HEK293 (cell line): ENCODE measurements at regions not wholly inside any gene's neighbourhood (a gene's known extent, or its start where the extent isn't known, plus 50 kb on each side); places are given as distances from the start of the nearest gene placed in this dataset.

Experiments used
- CTCF ChIA-PET: fragments of 350-600 bp; formaldehyde crosslinking; extraction: SDS; loops from one replicate; lab custom pipeline; 2021; ENCODE audit warnings: antibody characterized with exemption; lab: Yijun Ruan, JAX
- POLR2A ChIA-PET: fragments of 300-600 bp; formaldehyde crosslinking; extraction: SDS; loops from one replicate; lab custom pipeline; 2020; ENCODE audit warnings: antibody characterized with exemption, inconsistent platforms; lab: Yijun Ruan, JAX
- H3K27ac ChIP-seq: fragments of 200-500 bp; sonication (Bioruptor generic); 2 replicates; pipeline ENCODE4 v1.5.1; 2014; ENCODE audit warnings: low read depth, low read length, control low read depth, inconsistent platforms; ENCODE audit errors: extremely low read depth
- H3K36me3 ChIP-seq, 2 experiments: fragments of 200-500 bp in 1 of 2; sonication (Bioruptor generic) in 1 of 2; 1 replicate in 1 of 2; 2 replicates in 1 of 2; pipeline ENCODE4 v1.5.1; 2014 to 2017; ENCODE audit warnings: inconsistent platforms in 2 of 2, low read length in 2 of 2; ENCODE audit not compliant: control insufficient read depth in 2 of 2, insufficient read depth in 1 of 2
- H3K4me1 ChIP-seq: fragments of 200-500 bp; sonication (Bioruptor generic); 2 replicates; pipeline ENCODE4 v1.5.1; 2014; ENCODE audit warnings: mild to moderate bottlenecking, low read length, inconsistent platforms; ENCODE audit not compliant: control insufficient read depth, insufficient read depth
- H3K4me3 ChIP-seq: 2 replicates; pipeline ENCODE4 v1.5.1; 2011; ENCODE audit warnings: low read depth, mild to moderate bottlenecking, control low read depth, low read length, moderate library complexity
- H3K9me3 ChIP-seq: fragments of 200-500 bp; sonication (Bioruptor generic); 2 replicates; pipeline ENCODE4 v1.5.1; 2014; ENCODE audit warnings: low read depth, low read length, inconsistent platforms; ENCODE audit not compliant: control insufficient read depth, insufficient read depth
- EGR2 ChIP-seq: fragments of 450-650 bp; formaldehyde crosslinking; IDR thresholded peaks from 2 replicates; pipeline ENCODE4 v1.5.1; 2016; ENCODE audit warnings: low read depth, missing biosample characterization, missing genetic modification characterization
- GLIS1 ChIP-seq: fragments of 450-650 bp; formaldehyde crosslinking; IDR thresholded peaks from 2 replicates; pipeline ENCODE4 v1.5.1; 2016; ENCODE audit warnings: missing biosample characterization, missing genetic modification characterization
- KLF16 ChIP-seq: fragments of 450-650 bp; formaldehyde crosslinking; IDR thresholded peaks from 2 replicates; pipeline ENCODE4 v1.5.1; 2017; ENCODE audit warnings: missing biosample characterization, missing genetic modification characterization
- KLF17 ChIP-seq: fragments of 450-650 bp; formaldehyde crosslinking; IDR thresholded peaks from 2 replicates; pipeline ENCODE4 v1.5.1; 2016; ENCODE audit warnings: missing biosample characterization, missing genetic modification characterization
- PRDM10 ChIP-seq: fragments of 450-650 bp; formaldehyde crosslinking; IDR thresholded peaks from 2 replicates; pipeline ENCODE4 v1.5.1; 2016; ENCODE audit warnings: missing biosample characterization, missing genetic modification characterization
- SP7 ChIP-seq: fragments of 450-650 bp; formaldehyde crosslinking; IDR thresholded peaks from 2 replicates; pipeline ENCODE4 v1.5.1; 2016; ENCODE audit warnings: missing biosample characterization, missing genetic modification characterization
- WT1 ChIP-seq: fragments of 450-650 bp; formaldehyde crosslinking; IDR thresholded peaks from 2 replicates; pipeline ENCODE4 v1.5.1; 2016; ENCODE audit warnings: missing biosample characterization, missing genetic modification characterization
- ZBTB11 ChIP-seq: fragments of 450-650 bp; formaldehyde crosslinking; conservative IDR thresholded peaks from 2 replicates; pipeline ENCODE4 v1.5.1; 2016; ENCODE audit warnings: low read depth, missing biosample characterization, missing genetic modification characterization
- ZNF16 ChIP-seq: fragments of 450-650 bp; formaldehyde crosslinking; IDR thresholded peaks from 2 replicates; pipeline ENCODE4 v1.5.1; 2016; ENCODE audit warnings: low read depth, missing biosample characterization, missing genetic modification characterization
- ZNF223 ChIP-seq: fragments of 450-650 bp; formaldehyde crosslinking; IDR thresholded peaks from 2 replicates; pipeline ENCODE4 v1.5.1; 2016; ENCODE audit warnings: missing biosample characterization, missing genetic modification characterization
- ZNF23 ChIP-seq: fragments of 450-650 bp; formaldehyde crosslinking; IDR thresholded peaks from 2 replicates; pipeline ENCODE4 v1.5.1; 2016; ENCODE audit warnings: missing biosample characterization, missing genetic modification characterization, borderline replicate concordance
- ZNF335 ChIP-seq: fragments of 450-650 bp; formaldehyde crosslinking; conservative IDR thresholded peaks from 2 replicates; pipeline ENCODE4 v1.5.1; 2016; ENCODE audit warnings: missing biosample characterization, missing genetic modification characterization
- ZNF354C ChIP-seq: fragments of 450-650 bp; formaldehyde crosslinking; IDR thresholded peaks from 2 replicates; pipeline ENCODE4 v1.5.1; 2016; ENCODE audit warnings: missing biosample characterization, missing genetic modification characterization, low read depth, borderline replicate concordance
- ZNF473 ChIP-seq: fragments of 450-650 bp; formaldehyde crosslinking; IDR thresholded peaks from 2 replicates; pipeline ENCODE4 v1.5.1; 2017; ENCODE audit warnings: missing biosample characterization, missing genetic modification characterization
- ZNF521 ChIP-seq: fragments of 450-650 bp; formaldehyde crosslinking; IDR thresholded peaks from 2 replicates; pipeline ENCODE4 v1.5.1; 2017; ENCODE audit warnings: missing biosample characterization, mild to moderate bottlenecking, missing genetic modification characterization
- ZNF645 ChIP-seq: fragments of 450-650 bp; formaldehyde crosslinking; IDR thresholded peaks from 2 replicates; pipeline ENCODE4; 2016; ENCODE audit warnings: missing biosample characterization, missing genetic modification characterization
- ZNF677 ChIP-seq: fragments of 450-650 bp; IDR thresholded peaks from 2 replicates; pipeline ENCODE4 v1.5.0; 2018; ENCODE audit warnings: missing biosample characterization, mild to moderate bottlenecking, missing genetic modification characterization, moderate library complexity

- CTCF ChIA-PET: no interaction called here
- H3K27ac ChIP-seq: no peak overlapping the region
- POLR2A ChIA-PET: no interaction called here
Measured at GRCh38 chr3:106746286-106746685, 631.0 kb upstream of the CCDC54 start.

More at GRCh38 chr3:106746286-106746685, 631.0 kb upstream of the CCDC54 start:
- no peak for TF ChIP-seq SP7 (tag by site-specific recombination)
- TF ChIP-seq ZNF645 (tag by site-specific recombination): no peak
- no peak for TF ChIP-seq ZNF521
- TF ChIP-seq ZNF354C (tag by site-specific recombination): no peak
- no peak for TF ChIP-seq EGR2
- TF ChIP-seq ZNF16 (tag by site-specific recombination): no peak
- no peak for TF ChIP-seq ZNF473
- no peak for TF ChIP-seq ZNF677 (tag by site-specific recombination)
- no peak for TF ChIP-seq WT1 (tag by site-specific recombination)
- TF ChIP-seq ZNF23: no peak
- no peak for TF ChIP-seq PRDM10 (tag by site-specific recombination)
- no peak for TF ChIP-seq KLF17
- no peak for TF ChIP-seq KLF16
- TF ChIP-seq ZNF223: no peak
- TF ChIP-seq ZNF335 (tag by site-specific recombination): no peak
- no peak for TF ChIP-seq ZBTB11 (tag by site-specific recombination)
- TF ChIP-seq GLIS1 (tag by site-specific recombination): no peak
- no peaks in the 10 kb centered on the region for H3K9me3 ChIP-seq
- H3K36me3 ChIP-seq: no peaks in the 10 kb centered on the region
- H3K4me1 ChIP-seq: no peaks in the 10 kb centered on the region
- no peak overlapping the region for H3K4me3 ChIP-seq
